HFF-Myc (cell line): ENCODE measurements at regions not wholly inside any gene's neighbourhood (a gene's known extent, or its start where the extent isn't known, plus 50 kb on each side); places are given as distances from the start of the nearest gene placed in this dataset.

Experiments used
- DNase-seq: peaks from one replicate; pipeline ENCODE4 v3.0.0-alpha.2; 2011; ENCODE audit warnings: low read depth; ENCODE audit errors: extremely low read depth
- H3K4me3 ChIP-seq: replicated peaks from 2 replicates; pipeline ENCODE4 v1.5.1; 2011; ENCODE audit warnings: low read depth, mild to moderate bottlenecking, control low read depth, low read length
- CTCF ChIP-seq: IDR thresholded peaks from 2 replicates; pipeline ENCODE4 v1.5.1; 2012; ENCODE audit warnings: mild to moderate bottlenecking, low read depth, low read length, control low read depth; ENCODE audit errors: missing control alignments

- TF ChIP-seq CTCF: no peak
- DNase-seq: no peak
- H3K4me3 ChIP-seq: no peak overlapping the region
Measured at GRCh38 chr5:61748651-61749050, 416.6 kb downstream of the ZSWIM6 start.

GRCh38 chr5:61752588-61752987 lies 420.5 kb downstream of the ZSWIM6 start:
- no peak overlapping the region for H3K4me3 ChIP-seq
- TF ChIP-seq CTCF: no peak
- DNase-seq: no peak

GRCh38 chr5:61754792-61755191 lies 422.7 kb downstream of the ZSWIM6 start:
- no peak overlapping the region for H3K4me3 ChIP-seq
- no peak for DNase-seq
- no peak for TF ChIP-seq CTCF

GRCh38 chr5:61755726-61756222 lies 423.7 kb downstream of the ZSWIM6 start:
- H3K4me3 ChIP-seq: no peak overlapping the region
- TF ChIP-seq CTCF: no peak
- DNase-seq: no peak

GRCh38 chr5:61758711-61759110 lies 426.7 kb downstream of the ZSWIM6 start:
- no peak for DNase-seq

GRCh38 chr5:61765471-61765870 lies 433.4 kb downstream of the ZSWIM6 start:
- DNase-seq: no peak
- no peak for TF ChIP-seq CTCF
- H3K4me3 ChIP-seq: no peak overlapping the region

More at GRCh38 chr5:61758711-61759110, 426.7 kb downstream of the ZSWIM6 start:
- no peak overlapping the region for H3K4me3 ChIP-seq
- no peak for TF ChIP-seq CTCF

- H3K4me3 ChIP-seq: no peak overlapping the region
- no peak for TF ChIP-seq CTCF
- DNase-seq: no peak
Measured at GRCh38 chr5:61766141-61766540, 434.1 kb downstream of the ZSWIM6 start.
